Fibroblast of mammary gland (primary cell): ENCODE measurements at regions not wholly inside any gene's neighbourhood (a gene's known extent, or its start where the extent isn't known, plus 50 kb on each side); places are given as distances from the start of the nearest gene placed in this dataset.

Experiments
- DNase-seq: peaks from one replicate; pipeline ENCODE4 v3.0.0-alpha.2; 2010; ENCODE audit warnings: low read depth
- H3K4me3 ChIP-seq: 2 replicates; pipeline ENCODE4 v1.5.1; 2011; ENCODE audit warnings: low read depth, mild to moderate bottlenecking, low read length, moderate library complexity; ENCODE audit not compliant: control insufficient read depth
- TF ChIP-seq, protein P1 (sequence below): conservative IDR thresholded peaks from 2 replicates; pipeline ENCODE4 v1.5.1; 2011; ENCODE audit warnings: low read depth, low read length, inconsistent platforms; ENCODE audit not compliant: control insufficient read depth, insufficient read depth

DNA sequence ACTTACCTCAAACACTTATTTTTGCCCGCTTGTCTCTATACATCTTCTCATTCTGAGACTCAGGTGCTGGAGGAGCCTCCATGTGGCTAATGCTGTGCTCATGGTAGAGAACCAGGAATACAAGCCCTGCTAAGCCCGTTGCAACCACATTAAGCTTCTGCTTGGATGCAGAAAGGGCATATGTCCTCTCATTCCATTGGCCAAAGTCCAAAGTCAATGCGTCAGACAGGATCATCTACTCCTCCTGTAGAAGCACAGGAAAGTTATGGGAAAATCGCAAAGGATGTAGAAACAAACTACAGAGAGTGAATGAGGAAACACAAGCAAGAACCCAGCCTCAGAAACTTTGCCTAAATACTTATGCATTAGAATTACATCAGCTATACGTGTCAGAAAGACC, 124.5 kb upstream of the AGA start:
- TF ChIP-seq, protein P1, sequence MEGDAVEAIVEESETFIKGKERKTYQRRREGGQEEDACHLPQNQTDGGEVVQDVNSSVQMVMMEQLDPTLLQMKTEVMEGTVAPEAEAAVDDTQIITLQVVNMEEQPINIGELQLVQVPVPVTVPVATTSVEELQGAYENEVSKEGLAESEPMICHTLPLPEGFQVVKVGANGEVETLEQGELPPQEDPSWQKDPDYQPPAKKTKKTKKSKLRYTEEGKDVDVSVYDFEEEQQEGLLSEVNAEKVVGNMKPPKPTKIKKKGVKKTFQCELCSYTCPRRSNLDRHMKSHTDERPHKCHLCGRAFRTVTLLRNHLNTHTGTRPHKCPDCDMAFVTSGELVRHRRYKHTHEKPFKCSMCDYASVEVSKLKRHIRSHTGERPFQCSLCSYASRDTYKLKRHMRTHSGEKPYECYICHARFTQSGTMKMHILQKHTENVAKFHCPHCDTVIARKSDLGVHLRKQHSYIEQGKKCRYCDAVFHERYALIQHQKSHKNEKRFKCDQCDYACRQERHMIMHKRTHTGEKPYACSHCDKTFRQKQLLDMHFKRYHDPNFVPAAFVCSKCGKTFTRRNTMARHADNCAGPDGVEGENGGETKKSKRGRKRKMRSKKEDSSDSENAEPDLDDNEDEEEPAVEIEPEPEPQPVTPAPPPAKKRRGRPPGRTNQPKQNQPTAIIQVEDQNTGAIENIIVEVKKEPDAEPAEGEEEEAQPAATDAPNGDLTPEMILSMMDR, result no peak
- H3K4me3 ChIP-seq, result no peak overlapping the region
- DNase-seq, result peak; percentile 4

DNA sequence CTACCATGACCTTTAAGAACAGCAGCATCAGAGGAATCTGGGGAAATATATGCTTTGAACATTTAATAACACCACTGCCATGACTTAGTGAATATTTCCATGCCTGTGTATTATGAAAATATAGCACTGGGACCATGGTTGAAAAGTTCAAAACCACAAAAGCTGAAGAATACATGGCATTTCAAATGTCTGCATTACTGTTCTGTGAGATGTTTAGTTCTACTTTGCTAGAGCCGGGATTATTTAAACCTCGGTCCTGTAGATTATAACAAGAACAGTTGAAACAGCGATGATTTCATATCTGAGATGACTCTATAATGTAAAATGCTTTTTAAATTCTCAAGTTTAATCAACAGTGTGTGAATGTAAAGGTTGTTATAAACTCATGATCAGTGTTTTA, 126.7 kb upstream of the AGA start:
- TF ChIP-seq, protein P1, result no peak
- no peak overlapping the region for H3K4me3 ChIP-seq
- DNase-seq, result no peak

DNA sequence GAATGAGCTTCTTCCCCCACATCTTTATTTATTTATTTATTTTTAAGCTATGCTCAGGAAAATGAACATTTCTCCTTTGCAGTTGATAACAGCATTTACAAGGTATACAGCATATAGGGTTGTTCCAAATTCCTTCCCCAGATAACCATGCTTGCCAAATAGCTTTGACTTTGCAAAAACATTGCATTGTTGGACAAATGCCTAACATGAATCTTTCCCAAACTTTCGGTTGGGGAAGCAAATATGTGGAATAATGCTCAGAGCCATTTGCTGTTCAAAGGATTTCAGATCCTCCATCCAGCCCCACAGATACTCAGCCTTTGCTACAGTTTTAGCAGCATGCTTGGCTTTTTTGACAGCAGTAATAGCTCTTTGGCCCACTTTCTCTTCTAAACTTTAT, 127.2 kb upstream of the AGA start:
- peak; percentile 19 for DNase-seq

DNA sequence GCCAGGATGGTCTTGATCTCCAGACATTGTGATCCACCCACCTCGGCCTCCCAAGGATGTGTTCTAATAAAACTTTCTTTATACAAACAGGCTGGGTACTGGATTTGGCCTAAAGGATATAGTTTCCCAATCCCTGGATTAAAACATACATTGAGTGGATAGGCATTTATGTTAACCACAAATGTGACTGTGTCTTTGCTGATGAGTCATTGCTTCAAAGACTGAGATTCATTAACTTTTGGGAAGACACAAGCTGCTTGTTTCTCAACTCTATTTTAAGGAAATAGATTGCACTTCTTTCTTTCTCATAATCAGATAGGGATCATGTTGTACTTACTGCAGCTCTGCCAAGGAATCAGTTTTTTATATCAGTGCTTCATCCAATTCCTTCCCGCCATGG, 131.3 kb upstream of the AGA start:
- H3K4me3 ChIP-seq, result no peak overlapping the region
- TF ChIP-seq, protein P1, result no peak
- peak; percentile 96 for DNase-seq

More for the DNA sequence above, 127.2 kb upstream of the AGA start:
- H3K4me3 ChIP-seq, result no peak overlapping the region
- TF ChIP-seq, protein P1, result no peak

DNA sequence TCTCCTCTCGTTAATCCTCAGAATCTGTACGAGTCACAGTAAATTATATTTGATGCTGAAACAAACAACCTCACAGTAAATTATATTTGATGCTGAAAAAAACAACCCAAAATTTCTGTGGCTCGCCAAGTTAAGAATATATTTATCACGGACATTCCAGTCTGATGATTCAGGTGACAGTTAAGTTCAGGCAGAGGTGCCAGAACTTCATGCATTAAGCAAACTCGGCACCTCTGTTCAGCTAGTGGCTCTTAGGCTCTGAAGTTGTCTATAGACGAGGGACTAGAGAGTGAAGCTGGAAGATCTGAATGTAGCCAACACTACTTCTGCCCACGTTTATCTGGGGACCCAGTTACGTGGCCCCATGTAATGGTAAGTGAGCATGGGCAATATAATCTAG, 132.2 kb upstream of the AGA start:
- no peak overlapping the region for H3K4me3 ChIP-seq
- peak; percentile 40 for DNase-seq
- TF ChIP-seq, protein P1, result no peak

DNA sequence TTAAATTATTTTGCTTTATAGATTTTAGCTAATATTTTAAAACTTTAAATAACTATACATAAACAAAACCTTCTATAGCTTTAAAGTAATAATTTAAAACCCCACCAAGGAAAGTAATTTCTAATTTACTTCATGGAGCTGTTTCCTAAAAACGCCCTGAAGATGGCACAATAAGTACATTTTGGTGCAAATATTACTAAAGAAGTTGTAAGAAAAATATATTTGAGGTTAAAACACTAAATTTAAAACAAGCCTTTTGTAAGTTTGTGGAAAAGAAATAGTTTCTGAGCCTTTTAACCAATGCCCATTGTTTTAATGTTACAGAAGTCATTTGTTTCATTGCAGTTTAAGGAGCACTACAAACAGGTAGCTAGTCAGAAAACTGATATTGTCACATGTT, 137.4 kb upstream of the AGA start:
- H3K4me3 ChIP-seq, result no peak overlapping the region
- TF ChIP-seq, protein P1, result peak; percentile 26
- peak; percentile 8 for DNase-seq

DNA sequence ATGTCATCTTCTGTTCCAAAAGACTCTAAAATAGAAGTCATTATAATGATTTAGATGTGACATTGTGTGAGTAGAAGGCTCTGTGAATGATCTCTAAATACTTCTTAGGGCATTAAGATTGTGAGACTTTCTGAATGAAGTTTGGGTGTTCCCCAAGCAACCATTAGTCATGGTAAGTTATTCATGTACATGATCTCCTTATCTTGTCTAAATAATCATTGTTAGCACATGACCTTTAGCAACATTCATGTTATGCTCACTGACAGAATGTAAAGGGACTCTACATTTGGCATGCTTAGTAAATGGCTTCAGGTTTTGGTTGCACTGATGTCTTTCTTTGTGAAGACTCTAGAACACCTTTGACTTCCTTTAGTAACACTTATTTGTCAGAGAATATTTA, 140.8 kb upstream of the AGA start:
- no peak overlapping the region for H3K4me3 ChIP-seq
- TF ChIP-seq, protein P1, result no peak
- peak; percentile 4 for DNase-seq
